ENCODE measurements at regions not wholly inside any gene's neighbourhood (a gene's known extent, or its start where the extent isn't known, plus 50 kb on each side); places are given as distances from the start of the nearest gene placed in this dataset.
A peak's percentile ranks its signal among the peaks of the same experiment; 100 is the strongest.
"Not testable (repeated sequence)": the region's sequence is repeated elsewhere in the genome, so short reads cannot be mapped to it uniquely, and the experiment has no call there.

- DNase-seq = no peak
Measured at GRCh38 chr7:81361769-81362312, 408.0 kb downstream of the HGF start.

GRCh38 chr7:81355911-81356310, 413.9 kb downstream of the HGF start:
- peak; percentile 59 for DNase-seq

GRCh38 chr7:81349044-81349443, 420.8 kb downstream of the HGF start:
- DNase-seq = no peak

GRCh38 chr7:81339946-81340345, 421.1 kb upstream of the SEMA3C start:
- no peak for DNase-seq

GRCh38 chr7:81333536-81333935, 414.7 kb upstream of the SEMA3C start:
- no peak for DNase-seq

GRCh38 chr7:81333004-81333403, 414.2 kb upstream of the SEMA3C start:
- no peak for DNase-seq

GRCh38 chr7:81331061-81332018, 412.5 kb upstream of the SEMA3C start:
- DNase-seq = no peak

GRCh38 chr7:81330108-81330507, 411.3 kb upstream of the SEMA3C start:
- no peak for DNase-seq

- peak; percentile 59 for DNase-seq
Measured at GRCh38 chr7:81327468-81328266, 408.8 kb upstream of the SEMA3C start.

- DNase-seq = no peak
Measured at GRCh38 chr7:81321949-81322348, 403.1 kb upstream of the SEMA3C start.

GRCh38 chr7:81317741-81318140, 398.9 kb upstream of the SEMA3C start:
- no peak for DNase-seq

GRCh38 chr7:81308643-81309322, 389.9 kb upstream of the SEMA3C start:
- DNase-seq = peak; percentile 31

- no peak for DNase-seq
Measured at GRCh38 chr7:81301815-81302214, 383.0 kb upstream of the SEMA3C start.

- no peak for DNase-seq
Measured at GRCh38 chr7:81300753-81301152, 381.9 kb upstream of the SEMA3C start.

- no peak for DNase-seq
Measured at GRCh38 chr7:81299711-81300110, 380.9 kb upstream of the SEMA3C start.

GRCh38 chr7:81298951-81299666, 380.3 kb upstream of the SEMA3C start:
- DNase-seq = no peak

- DNase-seq = no peak
Measured at GRCh38 chr7:81297317-81297716, 378.5 kb upstream of the SEMA3C start.

- no peak for DNase-seq
Measured at GRCh38 chr7:81296726-81297125, 377.9 kb upstream of the SEMA3C start.

- no peak for DNase-seq
Measured at GRCh38 chr7:81294897-81295515, 376.2 kb upstream of the SEMA3C start.

- no peak for DNase-seq
Measured at GRCh38 chr7:81293806-81294205, 375.0 kb upstream of the SEMA3C start.

- not testable (repeated sequence) for DNase-seq
Measured at GRCh38 chr7:81286754-81287153, 367.9 kb upstream of the SEMA3C start.

Data from skin of body (tissue), 1 donor.